Trophoblast cell (in vitro differentiated cells and primary cell): ENCODE measurements at regions not wholly inside any gene's neighbourhood (a gene's known extent, or its start where the extent isn't known, plus 50 kb on each side); places are given as distances from the start of the nearest gene placed in this dataset.

Experiments
- DNase-seq, 2 donors: peaks; one replicate each; pipeline ENCODE4 v3.0.0-alpha.2; 2016
- H2AFZ ChIP-seq: 2 replicates; pipeline ENCODE4 v1.6.1; 2013; ENCODE audit warnings: low read length, moderate library complexity, mild to moderate bottlenecking; ENCODE audit not compliant: insufficient read depth, poor library complexity
- H2AK5ac ChIP-seq: 2 replicates; pipeline ENCODE4 v1.6.1; 2013; ENCODE audit warnings: mild to moderate bottlenecking, low read length
- H2BK120ac ChIP-seq: 2 replicates; pipeline ENCODE4 v1.6.1; 2013; ENCODE audit warnings: low read length, mild to moderate bottlenecking, moderate library complexity; ENCODE audit not compliant: insufficient read depth, poor library complexity
- H2BK12ac ChIP-seq: 2 replicates; pipeline ENCODE4 v1.6.1; 2013; ENCODE audit warnings: mild to moderate bottlenecking, low read length, moderate library complexity
- H2BK5ac ChIP-seq: 2 replicates; pipeline ENCODE4 v1.6.1; 2013; ENCODE audit warnings: low read length, low read depth, moderate library complexity, mild to moderate bottlenecking; ENCODE audit not compliant: poor library complexity
- H3K14ac ChIP-seq: 2 replicates; pipeline ENCODE4 v1.6.1; 2013; ENCODE audit warnings: mild to moderate bottlenecking, low read length
- H3K18ac ChIP-seq: 2 replicates; pipeline ENCODE4 v1.6.1; 2013; ENCODE audit warnings: mild to moderate bottlenecking, low read length
- H3K23ac ChIP-seq: 2 replicates; pipeline ENCODE4 v1.6.1; 2013; ENCODE audit warnings: low read length
- H3K27ac ChIP-seq: 2 replicates; pipeline ENCODE4 v1.5.1; 2013; ENCODE audit warnings: low read depth, mild to moderate bottlenecking, inconsistent platforms, low read length, moderate library complexity
- H3K27me3 ChIP-seq: 2 replicates; pipeline ENCODE4 v1.6.1; 2013; ENCODE audit warnings: inconsistent platforms, mild to moderate bottlenecking, low read length, moderate library complexity; ENCODE audit not compliant: insufficient read depth
- H3K36me3 ChIP-seq, 2 experiments: 1 replicate in 1 of 2; 2 replicates in 1 of 2; pipeline ENCODE4 v1.6.1; 2013; ENCODE audit warnings: low read length in 2 of 2, mild to moderate bottlenecking in 2 of 2, moderate library complexity in 1 of 2; ENCODE audit not compliant: insufficient read depth in 2 of 2, control insufficient read depth in 1 of 2
- H3K4ac ChIP-seq: 2 replicates; pipeline ENCODE4 v1.6.1; 2013; ENCODE audit warnings: low read depth, mild to moderate bottlenecking, low read length, moderate library complexity
- H3K4me1 ChIP-seq, 2 experiments: 1 replicate in 1 of 2; 2 replicates in 1 of 2; pipeline ENCODE4 v1.6.1; 2013; ENCODE audit warnings: low read length in 2 of 2, mild to moderate bottlenecking in 2 of 2, moderate library complexity in 1 of 2; ENCODE audit not compliant: insufficient read depth in 2 of 2, control insufficient read depth in 1 of 2
- H3K4me2 ChIP-seq: 2 replicates; pipeline ENCODE4 v1.6.1; 2013; ENCODE audit warnings: inconsistent platforms, mild to moderate bottlenecking, low read length, moderate library complexity
- H3K4me3 ChIP-seq: 2 replicates; pipeline ENCODE4 v1.5.1; 2013; ENCODE audit warnings: mild to moderate bottlenecking, low read depth, low read length, inconsistent platforms
- H3K79me1 ChIP-seq: one replicate; pipeline ENCODE4 v1.6.1; 2013; ENCODE audit warnings: low read length
- H3K79me2 ChIP-seq: 2 replicates; pipeline ENCODE4 v1.6.1; 2013; ENCODE audit warnings: low read length, mild to moderate bottlenecking; ENCODE audit not compliant: control insufficient read depth, insufficient read depth, poor library complexity
- H3K9ac ChIP-seq: 2 replicates; pipeline ENCODE4 v1.6.1; 2013; ENCODE audit warnings: mild to moderate bottlenecking, low read length
- H3K9me3 ChIP-seq: 2 replicates; pipeline ENCODE4 v1.6.1; 2013; ENCODE audit warnings: low read depth, mild to moderate bottlenecking, control low read depth, inconsistent platforms, low read length; ENCODE audit not compliant: insufficient read depth
- H4K12ac ChIP-seq: 2 replicates; pipeline ENCODE4 v1.6.1; 2013; ENCODE audit warnings: low read depth, mild to moderate bottlenecking, low read length, moderate library complexity
- H4K8ac ChIP-seq: 2 replicates; pipeline ENCODE4 v1.6.1; 2013; ENCODE audit warnings: low read depth, mild to moderate bottlenecking, low read length, moderate library complexity
- H4K91ac ChIP-seq: one replicate; pipeline ENCODE4 v1.6.1; 2013; ENCODE audit warnings: low read depth, mild to moderate bottlenecking, low read length, moderate library complexity
- WGBS: extraction: QIAGEN DNeasy Blood & Tissue Kit; methylation state at CpG from one replicate; pipeline ENCODE4 v1.1.7; 2013; ENCODE audit warnings: missing lambda C conversion rate; ENCODE audit not compliant: insufficient read length, insufficient coverage; ENCODE audit errors: extremely low coverage; 5-methylcytosine and 5-hydroxymethylcytosine counted together

GRCh38 chr2:144194326-144195071 lies 325.4 kb downstream of the ZEB2 start:
- H2BK5ac ChIP-seq = no peak overlapping the region
- no CpG with 5 or more reads among the region's 5 CpGs for WGBS

GRCh38 chr2:144190908-144191605 lies 328.9 kb downstream of the ZEB2 start:
- Histone ChIP-seq H3K23ac (no peak overlapping the region), H4K12ac (no peak overlapping the region), H2AFZ (no peak overlapping the region), H3K27me3 (no peaks in the 10 kb centered on the region), H3K79me2 (no peaks in the 10 kb centered on the region), H3K4me1 (no peaks in the 10 kb centered on the region), H3K4ac (no peak overlapping the region), H3K4me3 (no peak overlapping the region), H2BK12ac (no peak overlapping the region), H3K36me3 (no peaks in the 10 kb centered on the region), H3K4me2 (no peak overlapping the region), H2BK5ac (no peak overlapping the region), H3K14ac (no peak overlapping the region), H3K27ac (no peak overlapping the region), H3K9me3 (no peaks in the 10 kb centered on the region), H3K79me1 (no peaks in the 10 kb centered on the region), H2AK5ac (no peak overlapping the region), H4K91ac (no peak overlapping the region), H2BK120ac (no peak overlapping the region), H3K18ac (no peak overlapping the region), H4K8ac (no peak overlapping the region), H3K9ac (no peak overlapping the region)
- WGBS = no CpG with 5 or more reads among the region's 4 CpGs
- peak; percentile 4 to 62 for DNase-seq

More at GRCh38 chr2:144194326-144195071, 325.4 kb downstream of the ZEB2 start:
- Histone ChIP-seq H3K4me1 (peaks cover 0 to 2% of the 10 kb centered on the region in 2 experiments), H2AFZ (no peak overlapping the region), H2BK12ac (no peak overlapping the region), H3K9ac (no peak overlapping the region), H3K27ac (no peak overlapping the region), H3K4ac (no peak overlapping the region), H2BK120ac (no peak overlapping the region), H3K36me3 (no peaks in the 10 kb centered on the region), H3K18ac (no peak overlapping the region), H4K8ac (no peak overlapping the region), H3K79me2 (no peaks in the 10 kb centered on the region), H4K12ac (no peak overlapping the region), H3K23ac (no peak overlapping the region), H3K27me3 (no peaks in the 10 kb centered on the region), H3K14ac (no peak overlapping the region), H2AK5ac (no peak overlapping the region), H3K4me3 (no peak overlapping the region), H3K9me3 (no peaks in the 10 kb centered on the region), H4K91ac (no peak overlapping the region), H3K4me2 (no peak overlapping the region), H3K79me1 (no peaks in the 10 kb centered on the region)
- DNase-seq = no peak

GRCh38 chr2:144183727-144184126 lies 336.2 kb downstream of the ZEB2 start:
- Histone ChIP-seq H3K79me1 (no peaks in the 10 kb centered on the region), H3K4me3 (no peak overlapping the region), H3K27me3 (no peaks in the 10 kb centered on the region), H3K23ac (no peak overlapping the region), H2BK5ac (no peak overlapping the region), H3K9me3 (no peaks in the 10 kb centered on the region), H3K36me3 (no peaks in the 10 kb centered on the region), H3K18ac (no peak overlapping the region), H3K4me2 (no peak overlapping the region), H3K4ac (no peak overlapping the region), H4K8ac (no peak overlapping the region), H4K12ac (no peak overlapping the region), H2AK5ac (no peak overlapping the region), H3K4me1 (no peaks in the 10 kb centered on the region), H3K14ac (no peak overlapping the region), H3K27ac (no peak overlapping the region), H3K9ac (no peak overlapping the region), H3K79me2 (no peaks in the 10 kb centered on the region), H4K91ac (no peak overlapping the region), H2BK120ac (no peak overlapping the region), H2BK12ac (no peak overlapping the region), H2AFZ (no peak overlapping the region)
- no CpG with 5 or more reads among the region's 9 CpGs for WGBS
- peak; percentile 2 to 31 for DNase-seq

GRCh38 chr2:144181001-144181400 lies 338.9 kb downstream of the ZEB2 start:
- Histone ChIP-seq H3K9me3 (no peaks in the 10 kb centered on the region), H3K4me1 (no peaks in the 10 kb centered on the region), H3K23ac (no peak overlapping the region), H3K4me2 (no peak overlapping the region), H3K79me1 (no peaks in the 10 kb centered on the region), H3K9ac (no peak overlapping the region), H3K27me3 (no peaks in the 10 kb centered on the region), H3K36me3 (no peaks in the 10 kb centered on the region), H4K12ac (no peak overlapping the region), H3K79me2 (no peaks in the 10 kb centered on the region), H2BK5ac (no peak overlapping the region), H4K91ac (no peak overlapping the region), H3K18ac (no peak overlapping the region), H2BK120ac (no peak overlapping the region), H3K14ac (no peak overlapping the region), H3K4me3 (no peak overlapping the region), H2AK5ac (no peak overlapping the region), H2AFZ (no peak overlapping the region), H2BK12ac (no peak overlapping the region), H4K8ac (no peak overlapping the region), H3K4ac (no peak overlapping the region), H3K27ac (no peak overlapping the region)
- DNase-seq = no peak
- no CpG with 5 or more reads among the region's 1 CpG for WGBS
